ENCODE measurements at regions not wholly inside any gene's neighbourhood (a gene's known extent, or its start where the extent isn't known, plus 50 kb on each side); places are given as distances from the start of the nearest gene placed in this dataset.

- intact Hi-C loops (cut with micrococcal nuclease): no loop called here
- H3K4me3 Mint-ChIP-seq: no peak overlapping the region
- no peak overlapping the region for H3K27ac Mint-ChIP-seq
- Histone ChIP-seq H3K4me3 (ENCODE audit: low read length) (no peak overlapping the region), H3K9me3 (ENCODE audit: control insufficient read depth, insufficient read depth, low read length) (no peaks in the 10 kb centered on the region), H3K27me3 (ENCODE audit: control insufficient read depth, insufficient read depth, low read length) (no peaks in the 10 kb centered on the region), H3K27ac (ENCODE audit: low read length) (no peak overlapping the region), H3K4me1 (ENCODE audit: control insufficient read depth, insufficient read depth, low read length) (no peaks in the 10 kb centered on the region), H3K36me3 (ENCODE audit: control insufficient read depth, insufficient read depth, low read length) (no peaks in the 10 kb centered on the region)
- no peak for TF ChIP-seq CTCF (IDR thresholded peaks at IDR 0.05)
- no peaks in the 10 kb centered on the region for H3K36me3 Mint-ChIP-seq
- WGBS (ENCODE audit: insufficient coverage): 86% methylated on average over 4 of the region's 4 CpGs
- no peak for ATAC-seq
- H3K4me1 Mint-ChIP-seq: no peaks in the 10 kb centered on the region
- peaks cover 3 to 24% of the 10 kb centered on the region in 2 donors for H3K27me3 Mint-ChIP-seq (ENCODE audit: low read depth in 2 of 2)
- H3K9me3 Mint-ChIP-seq: no peaks in the 10 kb centered on the region
- DNase-seq: no peak
Observed at GRCh38 chr5:168192120-168192519, 99.3 kb upstream of the WWC1 start.

GRCh38 chr5:168193493-168194250 lies 97.8 kb upstream of the WWC1 start:
- no peaks in the 10 kb centered on the region for H3K36me3 ChIP-seq (ENCODE audit: control insufficient read depth, insufficient read depth, low read length)
- Mint-ChIP-seq H3K36me3 (no peaks in the 10 kb centered on the region), H3K27ac (no peak overlapping the region), H3K27me3 (ENCODE audit: low read depth in 2 of 2) (peaks cover 3 to 24% of the 10 kb centered on the region in 2 donors), H3K4me1 (no peaks in the 10 kb centered on the region), H3K4me3 (no peak overlapping the region), H3K9me3 (no peaks in the 10 kb centered on the region)
- H3K4me1 ChIP-seq (ENCODE audit: control insufficient read depth, insufficient read depth, low read length): no peaks in the 10 kb centered on the region
- DNase-seq (no peak), ATAC-seq (no peak)
- no peaks in the 10 kb centered on the region for H3K27me3 ChIP-seq (ENCODE audit: control insufficient read depth, insufficient read depth, low read length)
- H3K4me3 ChIP-seq (ENCODE audit: low read length): no peak overlapping the region
- intact Hi-C loops (cut with micrococcal nuclease): no loop called here
- no peak overlapping the region for H3K27ac ChIP-seq (ENCODE audit: low read length)
- 60% methylated on average over 9 of the region's 9 CpGs for WGBS (ENCODE audit: insufficient coverage)
- no peaks in the 10 kb centered on the region for H3K9me3 ChIP-seq (ENCODE audit: control insufficient read depth, insufficient read depth, low read length)
- TF ChIP-seq CTCF (IDR thresholded peaks at IDR 0.05): no peak

- H3K4me1 Mint-ChIP-seq: no peaks in the 10 kb centered on the region
- TF ChIP-seq CTCF (IDR thresholded peaks at IDR 0.05): no peak
- intact Hi-C loops (cut with micrococcal nuclease): no loop called here
- H3K4me1 ChIP-seq (ENCODE audit: control insufficient read depth, insufficient read depth, low read length): no peaks in the 10 kb centered on the region
- no peaks in the 10 kb centered on the region for H3K9me3 Mint-ChIP-seq
- no peaks in the 10 kb centered on the region for H3K27me3 ChIP-seq (ENCODE audit: control insufficient read depth, insufficient read depth, low read length)
- no peaks in the 10 kb centered on the region for H3K36me3 ChIP-seq (ENCODE audit: control insufficient read depth, insufficient read depth, low read length)
- no peaks in the 10 kb centered on the region for H3K36me3 Mint-ChIP-seq
- ATAC-seq (no peak), DNase-seq (no peak)
- H3K9me3 ChIP-seq (ENCODE audit: control insufficient read depth, insufficient read depth, low read length): no peaks in the 10 kb centered on the region
- no peak overlapping the region for H3K4me3 Mint-ChIP-seq
- no peak overlapping the region for H3K4me3 ChIP-seq (ENCODE audit: low read length)
- 91% methylated on average over 9 of the region's 9 CpGs for WGBS (ENCODE audit: insufficient coverage)
- no peak overlapping the region for H3K27ac Mint-ChIP-seq
- no peak overlapping the region for H3K27ac ChIP-seq (ENCODE audit: low read length)
- H3K27me3 Mint-ChIP-seq (ENCODE audit: low read depth in 2 of 2): peaks cover 3 to 17% of the 10 kb centered on the region in 2 donors
Observed at GRCh38 chr5:168195110-168195509, 96.3 kb upstream of the WWC1 start.

GRCh38 chr5:168198359-168198758 lies 93.1 kb upstream of the WWC1 start:
- ATAC-seq (no peak), DNase-seq (no peak)
- Histone ChIP-seq H3K27me3 (ENCODE audit: control insufficient read depth, insufficient read depth, low read length) (no peaks in the 10 kb centered on the region), H3K9me3 (ENCODE audit: control insufficient read depth, insufficient read depth, low read length) (no peaks in the 10 kb centered on the region), H3K4me3 (ENCODE audit: low read length) (no peak overlapping the region), H3K4me1 (ENCODE audit: control insufficient read depth, insufficient read depth, low read length) (no peaks in the 10 kb centered on the region), H3K36me3 (ENCODE audit: control insufficient read depth, insufficient read depth, low read length) (no peaks in the 10 kb centered on the region), H3K27ac (ENCODE audit: low read length) (no peak overlapping the region)
- H3K36me3 Mint-ChIP-seq: no peaks in the 10 kb centered on the region
- no peak overlapping the region for H3K4me3 Mint-ChIP-seq
- no peak for TF ChIP-seq CTCF (IDR thresholded peaks at IDR 0.05)
- 77% methylated on average over 2 of the region's 2 CpGs for WGBS (ENCODE audit: insufficient coverage)
- no peaks in the 10 kb centered on the region for H3K9me3 Mint-ChIP-seq
- intact Hi-C loops (cut with micrococcal nuclease): no loop called here
- H3K27me3 Mint-ChIP-seq (ENCODE audit: low read depth in 2 of 2): peaks cover 3 to 14% of the 10 kb centered on the region in 2 donors
- H3K27ac Mint-ChIP-seq: no peak overlapping the region
- no peaks in the 10 kb centered on the region for H3K4me1 Mint-ChIP-seq

Data from natural killer cell (primary cell).